ENCODE measurements at regions not wholly inside any gene's neighbourhood (a gene's known extent, or its start where the extent isn't known, plus 50 kb on each side); places are given as distances from the start of the nearest gene placed in this dataset.

GRCh38 chr9:119458068-119458467, 88.8 kb upstream of the BRINP1 start:
- TF ChIP-seq POLR2A (IDR thresholded peaks at IDR 0.05; ENCODE audit: borderline replicate concordance, extremely low read depth, insufficient read depth, insufficient read length) (no peak), EZH2 (IDR thresholded peaks at IDR 0.05) (no peak), ZNF274 (IDR thresholded peaks at IDR 0.05; ENCODE audit: low read depth, low read length) (no peak)
- TF ChIP-seq, protein P1, sequence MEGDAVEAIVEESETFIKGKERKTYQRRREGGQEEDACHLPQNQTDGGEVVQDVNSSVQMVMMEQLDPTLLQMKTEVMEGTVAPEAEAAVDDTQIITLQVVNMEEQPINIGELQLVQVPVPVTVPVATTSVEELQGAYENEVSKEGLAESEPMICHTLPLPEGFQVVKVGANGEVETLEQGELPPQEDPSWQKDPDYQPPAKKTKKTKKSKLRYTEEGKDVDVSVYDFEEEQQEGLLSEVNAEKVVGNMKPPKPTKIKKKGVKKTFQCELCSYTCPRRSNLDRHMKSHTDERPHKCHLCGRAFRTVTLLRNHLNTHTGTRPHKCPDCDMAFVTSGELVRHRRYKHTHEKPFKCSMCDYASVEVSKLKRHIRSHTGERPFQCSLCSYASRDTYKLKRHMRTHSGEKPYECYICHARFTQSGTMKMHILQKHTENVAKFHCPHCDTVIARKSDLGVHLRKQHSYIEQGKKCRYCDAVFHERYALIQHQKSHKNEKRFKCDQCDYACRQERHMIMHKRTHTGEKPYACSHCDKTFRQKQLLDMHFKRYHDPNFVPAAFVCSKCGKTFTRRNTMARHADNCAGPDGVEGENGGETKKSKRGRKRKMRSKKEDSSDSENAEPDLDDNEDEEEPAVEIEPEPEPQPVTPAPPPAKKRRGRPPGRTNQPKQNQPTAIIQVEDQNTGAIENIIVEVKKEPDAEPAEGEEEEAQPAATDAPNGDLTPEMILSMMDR (IDR thresholded peaks at IDR 0.05 in 2 of 3, conservative IDR thresholded peaks at IDR 0.05 in 1 of 3; ENCODE audit: borderline replicate concordance in 1 of 3, insufficient read depth in 1 of 3, low read depth in 2 of 3, low read length in 2 of 3) = no peak

Measured in HCT116 (cell line).